Psoas muscle (tissue), 7 donors: ENCODE measurements at regions not wholly inside any gene's neighbourhood (a gene's known extent, or its start where the extent isn't known, plus 50 kb on each side); places are given as distances from the start of the nearest gene placed in this dataset.

ENCODE experiments used
- ATAC-seq, 4 donors: fragments of 200-7000 bp; cut with Tn5 transposase; one replicate each; pipeline ENCODE4 v1.9.1; 2020; ENCODE audit warnings: moderate library complexity in 3 of 4, mild to moderate bottlenecking in 2 of 4
- DNase-seq, 2 donors: peaks; one replicate each; pipeline ENCODE4 v3.0.0-alpha.2; 2020
- H3K27ac ChIP-seq: fragments of 200-600 bp; one replicate; pipeline ENCODE4 v1.8.0; 2022
- H3K27me3 ChIP-seq, 3 donors: fragments of 200-600 bp in 1 of 3; one replicate each; pipeline versions ENCODE4 v1.6.1 to v1.8.0; 2013 to 2022; ENCODE audit warnings: low read length in 2 of 3, mild to moderate bottlenecking in 2 of 3, moderate library complexity in 1 of 3; ENCODE audit not compliant: insufficient read depth in 3 of 3
- H3K36me3 ChIP-seq, 2 donors: fragments of 200-600 bp in 1 of 2; one replicate each; pipeline versions ENCODE4 v1.6.1 to v1.8.0; 2013 to 2022; ENCODE audit warnings: low read depth in 1 of 2, mild to moderate bottlenecking in 1 of 2, moderate library complexity in 1 of 2; ENCODE audit not compliant: insufficient read depth in 1 of 2
- H3K4me1 ChIP-seq: fragments of 200-600 bp; one replicate; pipeline ENCODE4 v1.8.0; 2022
- H3K4me3 ChIP-seq: fragments of 200-600 bp; one replicate; pipeline ENCODE4 v1.8.0; 2022; ENCODE audit warnings: mild to moderate bottlenecking
- H3K9me3 ChIP-seq: fragments of 200-600 bp; one replicate; pipeline ENCODE4 v1.8.0; 2022
- CTCF ChIP-seq: fragments of 200-600 bp; IDR thresholded peaks from one replicate; pipeline ENCODE4 v1.8.0; 2022; ENCODE audit warnings: antibody characterized with exemption
- WGBS, 3 donors: extraction: QIAGEN DNeasy Blood & Tissue Kit; methylation state at CpG; one replicate each; pipeline versions ENCODE4 v1.1.6 to v1.1.7; 2013; 5-methylcytosine and 5-hydroxymethylcytosine counted together
- intact Hi-C, 2 donors: fragments of 100-400 bp; cut with DNase I; formaldehyde crosslinking; loops; one replicate each; pipeline versions ENCODE4 v1.11.0 to v1.14.2; 2022
- donor health status: healthy with polysubstance abuse.
- donor health status: DM: no; HTN: no; CAD: no; lungs with moderate emphysema.
- donor health status: Bipolar disorder and iron deficiency.
- donor health status: healthy.
- donor health status: DM: yes; HTN: yes; CAD: no.
- donor health status: DM: no; HTN: no; CAD: no.
- donor health status: DM: yes; HTN: yes; CAD: no.

DNA sequence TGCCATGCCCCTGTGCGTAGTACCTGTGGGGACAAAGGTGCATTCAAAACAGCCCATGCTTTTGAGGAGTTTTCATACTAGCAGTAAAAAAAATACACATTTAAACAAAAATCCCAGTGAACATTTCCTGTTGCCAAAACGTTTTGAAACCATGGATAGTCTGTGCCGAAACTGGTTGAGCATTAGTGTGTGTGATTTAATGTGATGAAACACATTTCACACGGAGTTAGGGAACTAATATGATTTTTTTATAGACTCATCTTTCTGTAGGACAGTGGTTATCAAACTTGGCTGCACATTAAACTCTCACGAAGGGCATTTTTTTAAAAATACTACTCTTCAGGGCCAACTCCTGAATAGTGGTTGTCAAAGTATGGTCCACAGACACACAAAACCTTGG is 111.8 kb upstream of the CREB5 start:
- WGBS, 3 donors = 42 to 62% (median 42%) methylated on average over 5 of the region's 5 CpGs
- no peak for DNase-seq
- Histone ChIP-seq H3K9me3 (no peaks in the 10 kb centered on the region), H3K27ac (no peak overlapping the region), H3K27me3 (no peaks in the 10 kb centered on the region), H3K4me3 (no peak overlapping the region), H3K4me1 (no peaks in the 10 kb centered on the region), H3K36me3 (no peaks in the 10 kb centered on the region)
- TF ChIP-seq CTCF = no peak
- peak in 1 of 4 donors; percentile 51 for ATAC-seq
- intact Hi-C loops = loop anchor here in 1 of 2 donors (10.0 kb wide), 1 partner anchor 554 kb away; no protein-coding TSS in a partner anchor

GRCh38 chr7:28301148-28301641 is 111.1 kb upstream of the CREB5 start:
- peak in 1 of 2 donors; percentile 51 for DNase-seq
- peak in 3 of 4 donors; percentile 27 to 78 (median 48) for ATAC-seq
- H3K9me3 ChIP-seq = no peaks in the 10 kb centered on the region
- 44 to 57% (median 55%) methylated on average over 5 of the region's 5 CpGs for WGBS, 3 donors
- H3K27ac ChIP-seq = no peak overlapping the region
- no peaks in the 10 kb centered on the region for H3K27me3 ChIP-seq
- intact Hi-C loops = loop anchor here in 1 of 2 donors (10.0 kb wide), 1 partner anchor 554 kb away; no protein-coding TSS in a partner anchor
- TF ChIP-seq CTCF = no peak
- no peaks in the 10 kb centered on the region for H3K4me1 ChIP-seq
- H3K36me3 ChIP-seq = no peaks in the 10 kb centered on the region
- H3K4me3 ChIP-seq = no peak overlapping the region

GRCh38 chr7:28304290-28304689 is 108.0 kb upstream of the CREB5 start:
- TF ChIP-seq CTCF = no peak
- Histone ChIP-seq H3K4me1 (no peaks in the 10 kb centered on the region), H3K4me3 (no peak overlapping the region), H3K9me3 (no peaks in the 10 kb centered on the region), H3K27me3 (no peaks in the 10 kb centered on the region), H3K36me3 (no peaks in the 10 kb centered on the region), H3K27ac (no peak overlapping the region)
- ATAC-seq (no peak), DNase-seq (no peak)
- intact Hi-C loops = loop anchor here in 1 of 2 donors (10.0 kb wide), 1 partner anchor 551 kb away; no protein-coding TSS in a partner anchor

GRCh38 chr7:28309704-28310459 is 102.4 kb upstream of the CREB5 start:
- no peak for TF ChIP-seq CTCF
- Histone ChIP-seq H3K27ac (no peak overlapping the region), H3K4me1 (no peaks in the 10 kb centered on the region), H3K27me3 (peaks cover 0 to 29% (median 2%) of the 10 kb centered on the region in 3 donors), H3K4me3 (no peak overlapping the region), H3K9me3 (no peaks in the 10 kb centered on the region), H3K36me3 (no peaks in the 10 kb centered on the region)
- ATAC-seq = no peak
- WGBS, 3 donors = 64 to 71% (median 70%) methylated on average over 4 of the region's 4 CpGs
- intact Hi-C loops = loop anchor here in 1 of 2 donors (10.0 kb wide), 1 partner anchor 545 kb away; no protein-coding TSS in a partner anchor
- DNase-seq = no peak
